Natural killer cell (primary cell): ENCODE measurements at regions not wholly inside any gene's neighbourhood (a gene's known extent, or its start where the extent isn't known, plus 50 kb on each side); places are given as distances from the start of the nearest gene placed in this dataset.

Experiments
- ATAC-seq, 3 donors: fragments of 150-1000 bp in 2 of 3; fragments of 200-7000 bp in 1 of 3; cut with Tn5 transposase; 1 replicate in 1 of 3; 2 replicates in 2 of 3; pipeline ENCODE4 v1.10.0; 2021; ENCODE audit warnings: mild to moderate bottlenecking in 2 of 3, moderate library complexity in 2 of 3
- DNase-seq, 2 donors: peaks; one replicate each; pipeline versions ENCODE4 v3.0.0 to v3.0.0-alpha.2; 2013 to 2021; ENCODE audit warnings: mixed read lengths in 1 of 2
- H3K27ac ChIP-seq: one replicate; pipeline ENCODE4 v1.5.1; 2013; ENCODE audit warnings: mild to moderate bottlenecking, low read length
- H3K27me3 ChIP-seq: one replicate; pipeline ENCODE4 v1.6.1; 2013; ENCODE audit warnings: low read length; ENCODE audit not compliant: control insufficient read depth, insufficient read depth
- H3K36me3 ChIP-seq: one replicate; pipeline ENCODE4 v1.6.1; 2013; ENCODE audit warnings: low read length; ENCODE audit not compliant: control insufficient read depth, insufficient read depth
- H3K4me1 ChIP-seq: one replicate; pipeline ENCODE4 v1.6.1; 2013; ENCODE audit warnings: low read length; ENCODE audit not compliant: control insufficient read depth, insufficient read depth
- H3K4me3 ChIP-seq: one replicate; pipeline ENCODE4 v1.5.1; 2013; ENCODE audit warnings: low read length
- H3K9me3 ChIP-seq: one replicate; pipeline ENCODE4 v1.6.1; 2013; ENCODE audit warnings: low read length; ENCODE audit not compliant: control insufficient read depth, insufficient read depth
- H3K27ac Mint-ChIP-seq, 2 donors: one replicate each; pipeline ENCODE4 v1.8.0; 2022; ENCODE audit warnings: mild to moderate bottlenecking in 2 of 2, mixed read lengths in 2 of 2, moderate library complexity in 1 of 2
- H3K27me3 Mint-ChIP-seq, 2 donors: one replicate each; pipeline ENCODE4 v1.8.0; 2022; ENCODE audit warnings: low read depth in 2 of 2, mixed read lengths in 2 of 2
- H3K36me3 Mint-ChIP-seq: one replicate; pipeline ENCODE4 v1.8.0; 2022; ENCODE audit warnings: mixed read lengths
- H3K4me1 Mint-ChIP-seq, 2 donors: one replicate each; pipeline ENCODE4 v1.8.0; 2022; ENCODE audit warnings: mixed read lengths in 2 of 2
- H3K4me3 Mint-ChIP-seq: one replicate; pipeline ENCODE4 v1.8.0; 2022; ENCODE audit warnings: mild to moderate bottlenecking, moderate library complexity, mixed read lengths
- H3K9me3 Mint-ChIP-seq, 2 donors: one replicate each; pipeline ENCODE4 v1.8.0; 2022; ENCODE audit warnings: mixed read lengths in 2 of 2
- CTCF ChIP-seq: fragments of 200-600 bp; IDR thresholded peaks from one replicate; pipeline ENCODE4 v1.8.0; 2022; ENCODE audit warnings: antibody characterized with exemption
- WGBS: methylation state at CpG from one replicate; pipeline ENCODE4 v1.1.7; 2013; ENCODE audit warnings: missing lambda C conversion rate; ENCODE audit not compliant: insufficient coverage; 5-methylcytosine and 5-hydroxymethylcytosine counted together
- intact Hi-C: fragments of 100-400 bp; cut with micrococcal nuclease; formaldehyde crosslinking; loops from one replicate; pipeline ENCODE4 v1.14.2; 2022

- no peak overlapping the region for H3K4me3 Mint-ChIP-seq
- Histone ChIP-seq H3K9me3 (no peaks in the 10 kb centered on the region), H3K27me3 (no peaks in the 10 kb centered on the region), H3K4me3 (no peak overlapping the region), H3K36me3 (no peaks in the 10 kb centered on the region), H3K4me1 (no peaks in the 10 kb centered on the region), H3K27ac (no peak overlapping the region)
- no peak for TF ChIP-seq CTCF
- intact Hi-C loops = no loop called here
- H3K27me3 Mint-ChIP-seq = no peaks in the 10 kb centered on the region
- H3K36me3 Mint-ChIP-seq = peaks cover 6% of the 10 kb centered on the region
- 68% methylated on average over 3 of the region's 3 CpGs for WGBS
- H3K27ac Mint-ChIP-seq = no peak overlapping the region
- no peaks in the 10 kb centered on the region for H3K9me3 Mint-ChIP-seq
- DNase-seq (no peak), ATAC-seq (no peak)
- H3K4me1 Mint-ChIP-seq = no peaks in the 10 kb centered on the region
Observed at GRCh38 chr4:125482822-125483221, 168.1 kb downstream of the FAT4 start.

- no peaks in the 10 kb centered on the region for H3K36me3 ChIP-seq
- DNase-seq (no peak), ATAC-seq (no peak)
- no peaks in the 10 kb centered on the region for H3K9me3 ChIP-seq
- H3K27ac ChIP-seq = no peak overlapping the region
- no peak overlapping the region for H3K4me3 Mint-ChIP-seq
- H3K27me3 ChIP-seq = no peaks in the 10 kb centered on the region
- 100% methylated on average over 1 of the region's 3 CpGs for WGBS
- intact Hi-C loops = no loop called here
- H3K4me1 ChIP-seq = no peaks in the 10 kb centered on the region
- no peak for TF ChIP-seq CTCF
- H3K27me3 Mint-ChIP-seq = no peaks in the 10 kb centered on the region
- H3K9me3 Mint-ChIP-seq = no peaks in the 10 kb centered on the region
- H3K4me3 ChIP-seq = no peak overlapping the region
- H3K27ac Mint-ChIP-seq = no peak overlapping the region
- peaks cover 11% of the 10 kb centered on the region for H3K36me3 Mint-ChIP-seq
- no peaks in the 10 kb centered on the region for H3K4me1 Mint-ChIP-seq
Observed at GRCh38 chr4:125483278-125483677, 168.5 kb downstream of the FAT4 start.

- no peaks in the 10 kb centered on the region for H3K4me1 ChIP-seq
- Mint-ChIP-seq H3K9me3 (no peaks in the 10 kb centered on the region), H3K36me3 (peaks cover 11% of the 10 kb centered on the region), H3K27ac (no peak overlapping the region), H3K27me3 (no peaks in the 10 kb centered on the region), H3K4me1 (no peaks in the 10 kb centered on the region), H3K4me3 (no peak overlapping the region)
- intact Hi-C loops = no loop called here
- no peak overlapping the region for H3K27ac ChIP-seq
- H3K36me3 ChIP-seq = no peaks in the 10 kb centered on the region
- no peaks in the 10 kb centered on the region for H3K27me3 ChIP-seq
- ATAC-seq = no peak
- TF ChIP-seq CTCF = no peak
- no peaks in the 10 kb centered on the region for H3K9me3 ChIP-seq
- H3K4me3 ChIP-seq = no peak overlapping the region
- DNase-seq = no peak
- 88% methylated on average over 3 of the region's 3 CpGs for WGBS
Observed at GRCh38 chr4:125484912-125485311, 170.2 kb downstream of the FAT4 start.

GRCh38 chr4:125486351-125486750, 171.6 kb downstream of the FAT4 start:
- Histone ChIP-seq H3K4me1 (no peaks in the 10 kb centered on the region), H3K27ac (no peak overlapping the region), H3K9me3 (no peaks in the 10 kb centered on the region), H3K4me3 (no peak overlapping the region), H3K36me3 (no peaks in the 10 kb centered on the region), H3K27me3 (no peaks in the 10 kb centered on the region)
- H3K27me3 Mint-ChIP-seq = no peaks in the 10 kb centered on the region
- ATAC-seq (no peak), DNase-seq (no peak)
- 92% methylated on average over 3 of the region's 3 CpGs for WGBS
- peaks cover 11% of the 10 kb centered on the region for H3K36me3 Mint-ChIP-seq
- H3K4me3 Mint-ChIP-seq = no peak overlapping the region
- H3K27ac Mint-ChIP-seq = no peak overlapping the region
- TF ChIP-seq CTCF = no peak
- intact Hi-C loops = no loop called here
- no peaks in the 10 kb centered on the region for H3K4me1 Mint-ChIP-seq
- H3K9me3 Mint-ChIP-seq = no peaks in the 10 kb centered on the region
